Loucy (cell line): ENCODE measurements at regions not wholly inside any gene's neighbourhood (a gene's known extent, or its start where the extent isn't known, plus 50 kb on each side); places are given as distances from the start of the nearest gene placed in this dataset.

Source experiments
- H2AFZ ChIP-seq: fragments of 200-600 bp; sonication (generic); 2 replicates; pipeline ENCODE4 v1.6.0; 2016; ENCODE audit warnings: antibody characterized with exemption, mild to moderate bottlenecking, low read length, moderate library complexity
- H3F3A ChIP-seq: fragments of 200-600 bp; 2 replicates; pipeline ENCODE4 v1.6.0; 2016; ENCODE audit warnings: antibody characterized with exemption, low read depth, mild to moderate bottlenecking
- H3K27me3 ChIP-seq: fragments of 200-600 bp; sonication (generic); 2 replicates; pipeline ENCODE4 v1.6.1; 2014; ENCODE audit warnings: low read length, mild to moderate bottlenecking; ENCODE audit not compliant: insufficient read depth, poor library complexity, severe bottlenecking
- H3K36me3 ChIP-seq: fragments of 200-600 bp; sonication (generic); 2 replicates; pipeline ENCODE4 v1.6.1; 2016; ENCODE audit warnings: low read length; ENCODE audit not compliant: insufficient read depth
- H3K4me1 ChIP-seq: fragments of 200-600 bp; sonication (generic); 2 replicates; pipeline ENCODE4 v1.5.1; 2014; ENCODE audit warnings: low read length, mild to moderate bottlenecking; ENCODE audit not compliant: insufficient read depth, poor library complexity, severe bottlenecking
- H3K4me2 ChIP-seq: fragments of 200-600 bp; sonication (generic); 2 replicates; pipeline ENCODE4 v1.6.0; 2014; ENCODE audit warnings: antibody characterized with exemption, low read length, low read depth, mild to moderate bottlenecking; ENCODE audit not compliant: poor library complexity, severe bottlenecking
- H3K4me3 ChIP-seq: fragments of 200-600 bp; sonication (generic); 2 replicates; pipeline ENCODE4 v1.5.1; 2014; ENCODE audit warnings: low read length, mild to moderate bottlenecking, mixed read lengths; ENCODE audit not compliant: poor library complexity, severe bottlenecking
- H3K79me2 ChIP-seq: fragments of 200-600 bp; sonication (generic); 2 replicates; pipeline ENCODE4 v1.6.1; 2014; ENCODE audit warnings: low read length; ENCODE audit not compliant: insufficient read depth
- H3K9ac ChIP-seq: fragments of 200-600 bp; sonication (generic); 2 replicates; pipeline ENCODE4 v1.6.0; 2014; ENCODE audit warnings: mild to moderate bottlenecking, low read depth, low read length, moderate library complexity; ENCODE audit not compliant: poor library complexity, severe bottlenecking
- H3K9me2 ChIP-seq: fragments of 200-600 bp; sonication (generic); replicated peaks from 2 replicates; pipeline ENCODE4 v1.6.1; 2016; ENCODE audit warnings: low read depth, low read length, mixed read lengths
- H3K9me3 ChIP-seq: fragments of 200-600 bp; sonication (generic); 2 replicates; pipeline ENCODE4 v1.6.1; 2014; ENCODE audit warnings: mild to moderate bottlenecking, antibody characterized with exemption, low read length, low read depth; ENCODE audit not compliant: insufficient read depth
- H4K20me1 ChIP-seq: fragments of 200-600 bp; sonication (generic); 2 replicates; pipeline ENCODE4 v1.6.0; 2014; ENCODE audit warnings: antibody characterized with exemption, low read length, mild to moderate bottlenecking; ENCODE audit not compliant: insufficient read depth, poor library complexity, severe bottlenecking
- CTCF ChIP-seq: fragments of 200-600 bp; sonication (generic); conservative IDR thresholded peaks from 2 replicates; pipeline ENCODE4 v1.5.1; 2014; ENCODE audit warnings: mild to moderate bottlenecking, antibody characterized with exemption, low read length
- EZH2phosphoT487 ChIP-seq: fragments of 200-600 bp; IDR thresholded peaks from 2 replicates; pipeline ENCODE4 v1.6.1; 2018; ENCODE audit warnings: antibody characterized with exemption, mild to moderate bottlenecking, moderate library complexity, borderline replicate concordance

DNA sequence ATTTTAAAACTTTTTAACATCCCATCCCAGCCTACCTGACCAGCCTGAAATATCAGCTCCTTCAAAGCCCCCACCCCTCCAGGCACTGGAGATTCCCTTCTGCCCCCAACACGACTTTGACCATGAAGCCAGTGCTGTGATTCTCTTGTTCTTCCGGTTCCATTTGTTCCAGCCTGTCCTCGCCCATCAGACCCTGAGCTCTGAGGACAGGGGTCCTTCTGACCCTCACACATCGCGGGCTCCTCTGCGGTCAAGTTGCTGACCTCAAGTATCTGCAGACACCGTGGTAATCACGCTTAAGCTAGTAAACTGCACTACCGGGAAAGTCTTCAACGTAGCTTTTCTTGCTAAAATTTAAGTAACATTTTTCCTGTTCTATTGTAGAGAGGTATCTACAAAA is 282.2 kb upstream of the SALL3 start:
- Histone ChIP-seq H3K4me3 (no peak overlapping the region), H3K9me3 (peaks cover 7% of the 10 kb centered on the region; the same call in 1 of the 2 replicates), H3K4me1 (no peaks in the 10 kb centered on the region), H3K9ac (no peak overlapping the region), H3K36me3 (no peaks in the 10 kb centered on the region), H3K79me2 (no peaks in the 10 kb centered on the region), H4K20me1 (no peaks in the 10 kb centered on the region), H3K27me3 (no peaks in the 10 kb centered on the region), H3K4me2 (no peak overlapping the region), H2AFZ (no peak overlapping the region), H3K9me2 (no peaks in the 10 kb centered on the region), H3F3A (no peaks in the 10 kb centered on the region)
- TF ChIP-seq CTCF = no peak
- no peak for TF ChIP-seq EZH2phosphoT487

GRCh38 chr18:78698914-78699313 is 280.7 kb upstream of the SALL3 start:
- no peak for TF ChIP-seq CTCF
- Histone ChIP-seq H2AFZ (no peak overlapping the region), H3K9me2 (no peaks in the 10 kb centered on the region), H3K36me3 (no peaks in the 10 kb centered on the region), H3K4me1 (no peaks in the 10 kb centered on the region), H3F3A (no peaks in the 10 kb centered on the region), H3K79me2 (no peaks in the 10 kb centered on the region), H3K9me3 (peaks cover 7% of the 10 kb centered on the region; the same call in 1 of the 2 replicates), H3K27me3 (no peaks in the 10 kb centered on the region), H3K4me3 (no peak overlapping the region), H4K20me1 (no peaks in the 10 kb centered on the region), H3K9ac (no peak overlapping the region), H3K4me2 (no peak overlapping the region)

DNA sequence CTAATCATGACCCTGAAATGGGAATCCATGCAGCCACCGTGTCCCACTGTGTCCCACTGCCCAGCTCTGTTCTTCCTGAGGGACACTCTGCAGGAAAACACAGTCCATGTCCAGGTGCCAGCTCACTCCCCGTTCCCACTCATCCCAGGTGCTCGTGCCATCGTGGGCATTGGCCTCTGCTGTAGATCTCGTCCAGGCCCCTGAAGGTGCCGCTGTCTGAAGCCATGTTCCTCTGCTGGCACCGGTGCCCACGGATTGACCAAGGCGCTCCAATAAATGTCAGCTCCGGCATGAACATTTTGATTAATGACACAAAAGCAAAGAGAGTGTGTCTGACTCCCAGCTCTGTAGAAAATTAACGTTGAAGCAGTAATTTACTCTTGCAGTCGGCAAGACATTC is 280.1 kb upstream of the SALL3 start:
- Histone ChIP-seq H4K20me1 (no peaks in the 10 kb centered on the region), H2AFZ (no peak overlapping the region), H3K4me1 (no peaks in the 10 kb centered on the region), H3K9me3 (peaks cover 7% of the 10 kb centered on the region; the same call in 1 of the 2 replicates), H3K36me3 (no peaks in the 10 kb centered on the region), H3K9me2 (no peaks in the 10 kb centered on the region), H3K79me2 (no peaks in the 10 kb centered on the region), H3F3A (no peaks in the 10 kb centered on the region), H3K9ac (no peak overlapping the region), H3K4me3 (no peak overlapping the region), H3K4me2 (no peak overlapping the region), H3K27me3 (no peaks in the 10 kb centered on the region)
- TF ChIP-seq EZH2phosphoT487 = no peak
- TF ChIP-seq CTCF = no peak
